ENCODE measurements at regions not wholly inside any gene's neighbourhood (a gene's known extent, or its start where the extent isn't known, plus 50 kb on each side); places are given as distances from the start of the nearest gene placed in this dataset.
A peak's percentile ranks its signal among the peaks of the same experiment; 100 is the strongest.

DNA sequence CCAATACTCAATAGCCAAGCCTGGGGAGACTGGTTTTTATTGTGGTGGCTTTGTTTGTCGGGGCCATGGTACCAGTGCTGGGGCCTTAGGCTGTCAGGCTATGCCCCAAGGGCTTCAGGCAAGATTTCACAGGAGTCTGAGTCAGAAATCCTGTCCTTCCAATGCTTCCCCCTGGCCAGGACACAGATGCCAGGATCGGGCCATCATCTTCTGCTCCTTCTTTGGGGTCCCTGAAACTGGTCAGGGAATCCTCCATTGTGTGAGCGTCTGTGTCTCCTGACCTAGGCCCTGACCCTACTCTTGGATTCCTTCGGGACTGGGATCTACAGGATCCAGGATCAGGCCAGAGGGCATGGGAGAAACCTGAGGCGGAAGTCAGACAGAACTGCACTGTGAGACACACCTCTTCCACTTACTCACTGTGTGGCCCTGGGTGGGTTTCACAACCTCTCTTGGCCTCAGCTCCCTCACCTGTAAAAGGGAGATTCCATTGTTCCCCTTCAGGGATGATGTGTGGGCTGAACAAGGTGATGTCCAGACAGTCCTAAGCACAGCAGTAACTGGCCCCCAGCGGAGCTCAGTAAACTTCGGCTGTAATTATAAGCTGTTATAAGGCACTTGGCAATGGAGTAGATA lies 292.7 kb downstream of the UACA start:
- Histone ChIP-seq H3K4me3 (no peak overlapping the region), H3K9me3 (no peaks in the 10 kb centered on the region), H3K36me3 (no peaks in the 10 kb centered on the region), H3K27ac (no peak overlapping the region), H3K4me1 (no peaks in the 10 kb centered on the region), H3K27me3 (no peaks in the 10 kb centered on the region)
- 85 to 87% methylated on average over 7 of the region's 7 CpGs for WGBS, 2 donors
- no peak for ATAC-seq
- no peak for FAIRE-seq
- no peak for TF ChIP-seq CTCF (IDR thresholded peaks at IDR 0.05)
- intact Hi-C loops (cut with DNase I): no loop called here
- DNase-seq: no peak

DNA sequence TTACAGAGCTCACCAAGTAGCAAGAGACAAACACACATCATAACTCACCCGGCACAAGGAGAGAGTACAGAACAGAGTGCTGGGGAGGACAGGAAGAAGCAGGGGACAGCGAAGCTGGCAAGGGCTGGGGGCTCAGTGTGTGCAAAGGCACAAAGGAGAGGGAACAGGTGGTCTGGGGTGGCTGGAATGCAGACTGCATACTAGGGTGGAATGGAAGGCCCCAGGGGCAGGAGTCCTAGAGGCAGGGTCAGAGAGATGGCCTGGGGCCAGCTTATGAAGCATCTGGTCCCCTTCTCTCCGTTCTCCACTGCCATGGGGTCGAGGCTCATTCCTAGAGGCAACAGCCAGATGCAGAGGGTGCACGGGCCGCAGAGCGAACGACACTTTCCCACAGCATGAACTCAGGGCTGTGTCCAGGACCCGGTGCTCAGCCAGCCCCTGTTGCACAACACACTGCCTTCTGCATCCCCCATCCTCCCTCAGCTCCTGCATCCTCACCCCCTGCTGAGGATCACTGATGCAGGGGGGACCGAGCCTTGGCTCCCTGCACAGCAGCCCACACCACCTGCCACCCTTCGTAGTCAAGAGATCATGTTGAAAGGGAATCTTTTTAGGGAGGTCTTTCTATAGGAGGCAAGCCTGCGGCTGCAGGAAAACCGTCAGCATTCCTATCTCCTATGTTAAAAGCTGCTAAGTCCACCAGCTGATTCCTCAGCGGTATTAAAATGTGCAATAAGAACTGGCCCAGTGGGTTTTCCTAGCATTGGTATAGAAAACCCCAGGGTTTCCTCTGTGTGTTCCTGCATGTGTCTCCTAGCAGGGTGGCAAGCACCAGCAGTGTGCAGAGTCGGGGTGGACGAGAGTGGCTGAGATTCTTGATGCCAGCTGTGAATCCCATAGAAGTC lies 293.5 kb downstream of the UACA start:
- no peak for TF ChIP-seq CTCF (IDR thresholded peaks at IDR 0.05)
- no peaks in the 10 kb centered on the region for H3K4me1 ChIP-seq
- DNase-seq (no peak), FAIRE-seq (no peak), ATAC-seq (no peak)
- 65 to 66% methylated on average over 16 of the region's 16 CpGs for WGBS, 2 donors
- no peaks in the 10 kb centered on the region for H3K9me3 ChIP-seq
- intact Hi-C loops (cut with DNase I): loop anchor here in 1 of 3 donors (10.0 kb wide), 1 partner anchor 895 kb away; no protein-coding TSS in a partner anchor
- H3K27ac ChIP-seq: no peak overlapping the region
- H3K27me3 ChIP-seq: no peaks in the 10 kb centered on the region
- H3K4me3 ChIP-seq: no peak overlapping the region
- no peaks in the 10 kb centered on the region for H3K36me3 ChIP-seq

GRCh38 chr15:70469182-70469581 lies 294.2 kb downstream of the UACA start:
- Histone ChIP-seq H3K4me3 (no peak overlapping the region), H3K36me3 (no peaks in the 10 kb centered on the region), H3K27ac (no peak overlapping the region), H3K9me3 (no peaks in the 10 kb centered on the region), H3K4me1 (no peaks in the 10 kb centered on the region), H3K27me3 (no peaks in the 10 kb centered on the region)
- TF ChIP-seq CTCF (IDR thresholded peaks at IDR 0.05): no peak
- FAIRE-seq (no peak), DNase-seq (no peak), ATAC-seq (no peak)
- WGBS, 2 donors: 50 to 57% methylated on average over 3 of the region's 3 CpGs
- intact Hi-C loops (cut with DNase I): loop anchor here in 1 of 3 donors (10.0 kb wide), 1 partner anchor 894 kb away; no protein-coding TSS in a partner anchor

- TF ChIP-seq CTCF (IDR thresholded peaks at IDR 0.05): peak; percentile 11 to 34 (median 24)
- intact Hi-C loops (cut with DNase I): loop anchor here in 1 of 3 donors (10.0 kb wide), 1 partner anchor 892 kb away; no protein-coding TSS in a partner anchor
- H3K27me3 ChIP-seq: no peaks in the 10 kb centered on the region
- H3K9me3 ChIP-seq: no peaks in the 10 kb centered on the region
- H3K4me3 ChIP-seq: no peak overlapping the region
- no peak overlapping the region for H3K27ac ChIP-seq
- peak; percentile 48 to 82 (median 78) for ATAC-seq
- no peaks in the 10 kb centered on the region for H3K36me3 ChIP-seq
- no peak for FAIRE-seq
- 32 to 36% methylated on average over 4 of the region's 4 CpGs for WGBS, 2 donors
- DNase-seq: peak in 3 of 6 donors; percentile 25 to 51 (median 38)
- H3K4me1 ChIP-seq: no peaks in the 10 kb centered on the region
Measured at GRCh38 chr15:70466895-70467529, 296.3 kb downstream of the UACA start.
